H9 (cell line): ENCODE measurements at regions not wholly inside any gene's neighbourhood (a gene's known extent, or its start where the extent isn't known, plus 50 kb on each side); places are given as distances from the start of the nearest gene placed in this dataset.

Experiments used
- DNase-seq: peaks from one replicate; pipeline ENCODE4 v3.0.0-alpha.2; 2017
- H2AFZ ChIP-seq: one replicate; pipeline ENCODE4 v1.6.1; 2013; ENCODE audit warnings: mild to moderate bottlenecking, low read length, control low read depth, moderate library complexity
- H2AK5ac ChIP-seq: 2 replicates; pipeline ENCODE4 v1.6.1; 2013; ENCODE audit warnings: low read length, control low read depth, mixed read lengths; ENCODE audit not compliant: insufficient read length
- H2BK120ac ChIP-seq: one replicate; pipeline ENCODE4 v1.6.1; 2013; ENCODE audit warnings: low read depth, mild to moderate bottlenecking, low read length, control low read depth, inconsistent platforms; ENCODE audit not compliant: poor library complexity, severe bottlenecking
- H2BK12ac ChIP-seq: 2 replicates; pipeline ENCODE4 v1.6.1; 2013; ENCODE audit warnings: low read length, control low read depth, mixed read lengths, low read depth; ENCODE audit not compliant: insufficient read length
- H2BK15ac ChIP-seq: 2 replicates; pipeline ENCODE4 v1.6.1; 2013; ENCODE audit warnings: low read depth, low read length, control low read depth
- H2BK20ac ChIP-seq: one replicate; pipeline ENCODE4 v1.6.1; 2013; ENCODE audit warnings: low read depth, mild to moderate bottlenecking, low read length, control low read depth, inconsistent platforms; ENCODE audit not compliant: poor library complexity, severe bottlenecking
- H2BK5ac ChIP-seq: 2 replicates; pipeline ENCODE4 v1.6.1; 2013; ENCODE audit warnings: low read length, control low read depth, mixed read lengths; ENCODE audit not compliant: insufficient read length
- H3K14ac ChIP-seq: 2 replicates; pipeline ENCODE4 v1.6.1; 2013; ENCODE audit warnings: low read length, control low read depth; ENCODE audit not compliant: insufficient read depth
- H3K18ac ChIP-seq: 2 replicates; pipeline ENCODE4 v1.6.1; 2013; ENCODE audit warnings: low read depth, mild to moderate bottlenecking, mixed read lengths, low read length, control low read depth; ENCODE audit not compliant: insufficient read length
- H3K23ac ChIP-seq: 2 replicates; pipeline ENCODE4 v1.6.1; 2013; ENCODE audit warnings: low read length, control low read depth, mixed read lengths, low read depth; ENCODE audit not compliant: insufficient read length
- H3K23me2 ChIP-seq: 2 replicates; pipeline ENCODE4 v1.6.1; 2013; ENCODE audit warnings: low read depth, mild to moderate bottlenecking, mixed read lengths, low read length, control low read depth; ENCODE audit not compliant: insufficient read length, poor library complexity, severe bottlenecking
- H3K27ac ChIP-seq: 2 replicates; pipeline ENCODE4 v1.5.1; 2013; ENCODE audit warnings: low read length, control low read depth, mixed read lengths, low read depth; ENCODE audit not compliant: insufficient read length
- H3K27me3 ChIP-seq: 2 replicates; pipeline ENCODE4 v1.6.1; 2013; ENCODE audit warnings: low read length, control low read depth, inconsistent platforms; ENCODE audit not compliant: insufficient read depth
- H3K4ac ChIP-seq: 2 replicates; pipeline ENCODE4 v1.6.1; 2013; ENCODE audit warnings: low read depth, mild to moderate bottlenecking, control low read depth, inconsistent platforms, low read length, moderate library complexity
- H3K4me1 ChIP-seq: 2 replicates; pipeline ENCODE4 v1.6.1; 2013; ENCODE audit warnings: low read length, control low read depth, inconsistent platforms; ENCODE audit not compliant: insufficient read depth
- H3K4me2 ChIP-seq: 2 replicates; pipeline ENCODE4 v1.6.1; 2013; ENCODE audit warnings: low read length, control low read depth, mixed read lengths; ENCODE audit not compliant: insufficient read length, insufficient read depth
- H3K56ac ChIP-seq: 2 replicates; pipeline ENCODE4 v1.6.1; 2013; ENCODE audit warnings: low read depth, mild to moderate bottlenecking, mixed read lengths, low read length, control low read depth; ENCODE audit not compliant: insufficient read length
- H3K79me1 ChIP-seq: 2 replicates; pipeline ENCODE4 v1.6.1; 2013; ENCODE audit warnings: low read depth, mild to moderate bottlenecking, moderate library complexity, low read length, control low read depth, inconsistent platforms; ENCODE audit not compliant: insufficient read depth, poor library complexity, severe bottlenecking
- H3K79me2 ChIP-seq: 2 replicates; pipeline ENCODE4 v1.6.1; 2013; ENCODE audit warnings: low read length, control low read depth, inconsistent platforms; ENCODE audit not compliant: insufficient read depth
- H3K9ac ChIP-seq: 2 replicates; pipeline ENCODE4 v1.6.1; 2013; ENCODE audit warnings: low read length, control low read depth, mixed read lengths; ENCODE audit not compliant: insufficient read length; ENCODE audit errors: extremely low read depth
- H3K9me3 ChIP-seq: one replicate; pipeline ENCODE4 v1.6.1; 2013; ENCODE audit warnings: low read depth, low read length, inconsistent platforms; ENCODE audit not compliant: control insufficient read depth
- H3T11ph ChIP-seq: one replicate; pipeline ENCODE4 v1.6.1; 2013; ENCODE audit warnings: mild to moderate bottlenecking, low read length, control low read depth, inconsistent platforms
- H4K20me1 ChIP-seq: one replicate; pipeline ENCODE4 v1.6.1; 2013; ENCODE audit not compliant: control insufficient read depth, insufficient read length, insufficient read depth
- H4K5ac ChIP-seq: 2 replicates; pipeline ENCODE4 v1.6.1; 2013; ENCODE audit warnings: low read depth, mild to moderate bottlenecking, mixed read lengths, low read length, control low read depth; ENCODE audit not compliant: insufficient read length
- H4K8ac ChIP-seq: replicated peaks from 2 replicates; pipeline ENCODE4 v1.6.1; 2013; ENCODE audit warnings: low read length, control low read depth, mixed read lengths, low read depth; ENCODE audit not compliant: insufficient read length
- H4K91ac ChIP-seq: 2 replicates; pipeline ENCODE4 v1.6.1; 2013; ENCODE audit warnings: low read depth, mild to moderate bottlenecking, moderate library complexity, mixed read lengths, low read length, control low read depth; ENCODE audit not compliant: insufficient read length
- H3K27ac Mint-ChIP-seq, 3 experiments: 2 replicates in 2 of 3; 3 replicates in 1 of 3; pipeline ENCODE4 v1.8.0; 2020 to 2021; ENCODE audit warnings: mixed read lengths in 3 of 3, mild to moderate bottlenecking in 1 of 3, moderate library complexity in 1 of 3
- H3K27me3 Mint-ChIP-seq: 2 replicates; pipeline ENCODE4 v1.8.0; 2021; ENCODE audit warnings: low read depth, mild to moderate bottlenecking, moderate library complexity, mixed read lengths
- H3K36me3 Mint-ChIP-seq, 3 experiments: 2 replicates in 2 of 3; 3 replicates in 1 of 3; pipeline ENCODE4 v1.8.0; 2020 to 2021; ENCODE audit warnings: low read depth in 3 of 3, mixed read lengths in 3 of 3; ENCODE audit not compliant: insufficient read depth in 1 of 3
- H3K4me1 Mint-ChIP-seq, 2 experiments: 2 replicates each; pipeline ENCODE4 v1.8.0; 2020; ENCODE audit warnings: mixed read lengths in 2 of 2
- H3K4me3 Mint-ChIP-seq, 2 experiments: 2 replicates in 1 of 2; 3 replicates in 1 of 2; pipeline ENCODE4 v1.8.0; 2020 to 2021; ENCODE audit warnings: mild to moderate bottlenecking in 2 of 2, mixed read lengths in 2 of 2, moderate library complexity in 1 of 2
- H3K9me3 Mint-ChIP-seq, 2 experiments: 2 replicates in 1 of 2; 3 replicates in 1 of 2; pipeline ENCODE4 v1.8.0; 2020; ENCODE audit warnings: mild to moderate bottlenecking in 2 of 2, mixed read lengths in 2 of 2, moderate library complexity in 1 of 2
- CTCF ChIP-seq: fragments of 200-600 bp; sonication (generic); conservative IDR thresholded peaks from 3 replicates; pipeline ENCODE4 v1.8.0; 2021; ENCODE audit warnings: antibody characterized with exemption, mild to moderate bottlenecking
- WGBS: extraction: QIAGEN DNeasy Blood & Tissue Kit; methylation state at CpG from one replicate; pipeline ENCODE4 v1.1.7; 2013; ENCODE audit warnings: missing lambda C conversion rate, low lambda C conversion rate, mixed read lengths; ENCODE audit not compliant: insufficient read length; ENCODE audit errors: extremely low coverage; 5-methylcytosine and 5-hydroxymethylcytosine counted together

- Mint-ChIP-seq H3K36me3 (no peaks in the 10 kb centered on the region), H3K4me1 (no peaks in the 10 kb centered on the region), H3K9me3 (no peaks in the 10 kb centered on the region), H3K27ac (no peak overlapping the region), H3K4me3 (no peak overlapping the region), H3K27me3 (peaks cover 55% of the 10 kb centered on the region)
- no peak overlapping the region for H3K9ac ChIP-seq
- H3K23me2 ChIP-seq = no peaks in the 10 kb centered on the region
- H2AK5ac ChIP-seq = no peak overlapping the region
- no peak overlapping the region for H3K14ac ChIP-seq
- no peak overlapping the region for H2BK5ac ChIP-seq
- no peak overlapping the region for H2BK120ac ChIP-seq
- no peak for DNase-seq
- H3T11ph ChIP-seq = no peak overlapping the region
- no peak overlapping the region for H3K23ac ChIP-seq
- no peaks in the 10 kb centered on the region for H3K4me1 ChIP-seq
- H3K9me3 ChIP-seq = no peaks in the 10 kb centered on the region
- H2BK12ac ChIP-seq = no peak overlapping the region
- TF ChIP-seq CTCF = no peak
- H2BK20ac ChIP-seq = no peak overlapping the region
- H4K5ac ChIP-seq = no peak overlapping the region
- H4K8ac ChIP-seq = no peak overlapping the region
- no peaks in the 10 kb centered on the region for H3K79me1 ChIP-seq
- H4K20me1 ChIP-seq = no peaks in the 10 kb centered on the region
- H3K4ac ChIP-seq = no peak overlapping the region
- H4K91ac ChIP-seq = no peak overlapping the region
- H3K18ac ChIP-seq = no peak overlapping the region
- H3K79me2 ChIP-seq = no peaks in the 10 kb centered on the region
- H3K56ac ChIP-seq = no peak overlapping the region
- WGBS = no CpG with 5 or more reads among the region's 1 CpG
- no peaks in the 10 kb centered on the region; the same call in 1 of the 2 replicates for H3K27me3 ChIP-seq
- no peak overlapping the region for H2AFZ ChIP-seq
- H3K4me2 ChIP-seq = no peak overlapping the region
- H3K27ac ChIP-seq = no peak overlapping the region
- H2BK15ac ChIP-seq = no peak overlapping the region
Measured at GRCh38 chr16:8476824-8477223, 113.5 kb downstream of the TMEM114 start.
